Inferior parietal cortex (tissue), 1 donor: ENCODE measurements at regions not wholly inside any gene's neighbourhood (a gene's known extent, or its start where the extent isn't known, plus 50 kb on each side); places are given as distances from the start of the nearest gene placed in this dataset.

ENCODE experiments used
- DNase-seq: peaks from one replicate; pipeline ENCODE4 v3.0.0-alpha.2; 2016; ENCODE audit errors: extremely low spot score

DNA sequence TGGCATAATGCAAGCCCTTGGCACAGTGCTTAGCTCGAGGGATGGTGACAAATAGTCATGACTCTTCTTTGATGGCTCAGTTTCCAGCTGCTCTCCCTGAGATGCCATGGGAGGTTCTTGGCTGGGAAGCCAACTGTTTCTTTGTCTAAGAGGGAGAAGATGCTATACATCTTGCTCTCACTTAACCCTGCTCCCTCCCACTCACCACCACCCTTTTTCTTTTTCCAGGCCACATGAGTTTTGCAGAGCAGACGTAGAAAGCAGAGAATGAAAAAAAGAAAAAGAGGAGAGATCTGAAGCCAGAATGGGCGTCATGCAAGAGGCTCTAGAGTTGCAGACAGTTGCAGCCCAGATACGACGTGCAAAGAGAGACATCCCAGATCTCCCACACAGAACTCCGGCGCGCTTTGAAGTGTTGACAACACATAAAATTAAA lies 160.5 kb downstream of the FGF18 start:
- DNase-seq = peak; percentile 19

DNA sequence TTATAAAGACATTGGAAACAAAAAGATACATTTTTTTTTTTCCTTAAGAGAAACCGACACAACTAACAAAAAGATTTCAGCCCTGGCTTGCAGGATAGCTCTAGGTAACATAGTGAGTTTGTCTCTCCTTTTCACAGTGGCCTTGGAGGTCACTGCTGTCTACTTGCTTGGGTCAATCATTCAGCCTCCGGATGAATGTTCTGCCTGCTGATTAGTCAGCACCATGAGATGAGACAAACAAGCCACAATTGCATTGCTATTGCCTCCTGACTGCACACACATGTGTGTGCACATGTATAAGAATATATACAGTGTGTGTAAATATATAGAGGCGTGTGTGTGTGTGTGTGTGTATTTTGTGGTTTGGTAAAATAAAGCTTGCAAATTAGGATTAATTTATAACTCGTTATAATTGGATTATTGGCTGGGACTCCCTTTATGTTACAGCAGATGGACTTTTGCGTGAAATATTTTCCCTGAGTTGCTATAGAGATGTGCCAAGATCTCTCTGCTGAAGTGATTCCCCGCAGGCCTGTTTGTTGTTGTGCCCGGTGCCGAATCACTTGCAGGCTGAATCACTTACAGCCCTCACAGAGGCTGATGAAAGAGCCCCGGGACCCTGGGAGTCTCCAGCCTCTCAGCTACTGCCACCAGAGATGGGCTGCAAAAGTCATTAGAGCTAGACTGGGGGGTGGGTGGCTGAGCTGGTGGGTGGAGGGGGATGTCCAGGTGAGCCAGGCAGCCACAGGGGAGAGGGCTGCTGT lies 161.2 kb downstream of the FGF18 start:
- DNase-seq = peak; percentile 8

DNA sequence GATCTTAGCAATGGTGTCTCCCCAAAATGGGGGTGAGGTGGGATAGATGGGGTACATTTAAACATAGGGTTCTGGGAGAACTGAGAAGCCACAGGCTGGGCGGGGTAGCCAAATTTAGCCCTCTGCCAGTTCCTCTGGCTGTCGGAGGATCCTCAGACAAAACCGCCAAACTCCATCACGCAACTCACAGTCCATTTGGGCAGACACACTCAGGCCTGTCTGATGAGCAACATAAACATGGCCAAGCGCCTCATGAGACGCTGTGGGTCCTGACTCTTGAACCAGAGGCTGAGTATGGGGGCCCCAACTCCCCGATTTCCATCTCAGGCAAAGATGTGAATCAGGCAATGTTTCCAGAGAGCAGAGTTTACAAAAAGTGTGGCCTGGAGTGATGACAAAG lies 162.3 kb downstream of the FGF18 start:
- DNase-seq = no peak

- DNase-seq = no peak
Measured at GRCh38 chr5:171582849-171583248, 163.4 kb downstream of the FGF18 start.

GRCh38 chr5:171585981-171586380 lies 166.5 kb downstream of the FGF18 start:
- DNase-seq = no peak

GRCh38 chr5:171586436-171586835 lies 167.0 kb downstream of the FGF18 start:
- no peak for DNase-seq

- DNase-seq = no peak
Measured at GRCh38 chr5:171588046-171588445, 168.6 kb downstream of the FGF18 start.

- DNase-seq = no peak
Measured at GRCh38 chr5:171588790-171589189, 169.3 kb downstream of the FGF18 start.

GRCh38 chr5:171589461-171589860 lies 170.0 kb downstream of the FGF18 start:
- DNase-seq = no peak

- no peak for DNase-seq
Measured at GRCh38 chr5:171592076-171592475, 172.6 kb downstream of the FGF18 start.

DNA sequence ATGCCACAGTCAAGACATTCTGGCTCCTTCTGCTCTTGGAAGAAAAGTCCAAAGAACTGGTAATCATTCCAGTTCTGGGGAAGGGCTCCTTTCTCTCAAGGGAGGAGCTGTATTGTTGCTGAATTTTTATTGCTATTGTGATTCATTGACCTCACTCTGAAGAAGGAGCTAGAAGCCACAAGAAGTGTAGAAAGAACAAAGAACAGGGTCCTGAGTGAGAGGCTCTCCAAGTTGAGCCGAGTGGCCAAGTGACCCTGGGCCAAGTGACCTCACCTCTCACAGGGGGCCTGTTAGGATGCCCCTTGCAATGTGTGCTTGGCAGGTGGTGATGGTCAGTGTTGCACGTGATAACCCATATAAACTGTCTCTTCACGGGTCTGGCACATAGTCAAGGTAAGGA lies 173.3 kb downstream of the FGF18 start:
- DNase-seq = no peak

GRCh38 chr5:171593401-171593800 lies 174.0 kb downstream of the FGF18 start:
- no peak for DNase-seq

- no peak for DNase-seq
Measured at GRCh38 chr5:171593976-171594375, 174.5 kb downstream of the FGF18 start.

DNA sequence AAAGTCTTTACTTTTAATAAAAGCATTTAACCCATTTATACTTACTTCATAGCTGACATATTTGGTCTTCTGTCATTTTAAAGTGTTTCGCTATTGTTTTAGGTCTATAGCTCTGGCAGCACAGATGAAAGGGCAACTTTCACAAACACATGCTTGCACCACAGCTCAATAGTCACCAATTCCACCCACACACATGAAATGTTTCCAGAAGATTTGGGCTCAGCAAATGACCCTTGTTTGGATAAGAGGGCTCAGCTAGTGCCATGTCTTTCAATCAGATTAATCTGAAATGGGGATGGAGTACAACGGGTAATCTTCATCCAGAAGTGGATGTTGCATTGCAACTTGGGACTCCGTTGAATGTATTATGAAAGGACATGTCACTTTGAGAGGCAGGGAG lies 176.0 kb downstream of the FGF18 start:
- DNase-seq = no peak

- DNase-seq = no peak
Measured at GRCh38 chr5:171595801-171596231, 176.4 kb downstream of the FGF18 start.

DNA sequence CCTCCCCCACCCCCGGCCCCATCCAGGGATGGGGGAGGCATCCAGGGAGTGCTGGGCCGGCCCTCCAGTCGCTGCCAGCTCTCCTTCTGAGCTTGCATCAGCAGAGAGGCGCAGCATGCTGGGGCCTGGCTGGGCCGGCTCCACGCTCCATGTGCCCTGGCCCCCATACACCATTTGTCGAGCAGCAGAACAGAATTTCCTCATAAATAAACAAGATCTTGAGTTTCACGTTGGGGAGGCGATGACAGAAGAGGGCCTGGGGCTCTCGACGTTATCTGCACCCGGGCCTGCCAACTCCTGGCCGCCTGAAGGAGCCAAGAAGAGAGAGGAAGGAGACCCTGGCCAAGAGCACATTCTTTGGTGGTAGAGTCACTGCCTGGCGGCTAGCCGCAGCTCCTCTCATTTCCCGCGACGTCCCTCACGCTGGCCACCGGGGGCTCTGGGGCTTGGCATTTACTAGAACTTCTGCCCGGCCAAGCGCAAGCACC lies 177.0 kb downstream of the FGF18 start:
- DNase-seq = no peak

- no peak for DNase-seq
Measured at GRCh38 chr5:171597946-171598640, 178.6 kb downstream of the FGF18 start.

DNA sequence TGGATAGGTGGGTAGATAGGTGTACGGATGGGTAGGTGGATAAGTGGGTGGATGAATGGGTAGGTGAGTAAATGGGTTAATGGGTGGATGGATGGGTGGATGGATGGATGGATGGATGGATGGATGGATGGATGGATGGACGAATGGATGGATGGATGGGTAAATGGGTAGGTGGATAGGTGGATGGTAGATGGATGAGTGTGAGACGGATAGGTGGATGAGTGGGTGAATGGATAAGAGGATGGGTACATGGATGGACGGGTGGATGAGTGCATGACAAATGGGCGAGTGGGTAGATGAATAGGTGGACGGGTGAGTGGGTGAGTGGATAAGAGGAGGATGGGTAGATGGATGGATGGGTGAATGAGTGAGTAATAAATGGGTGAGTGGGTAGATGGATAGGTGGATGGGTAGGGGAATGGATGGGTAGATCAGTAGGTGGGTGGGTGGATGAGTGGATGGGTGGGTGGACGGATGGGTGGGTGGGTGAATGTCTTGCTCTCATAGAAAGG lies 179.2 kb downstream of the FGF18 start:
- DNase-seq = no peak

DNA sequence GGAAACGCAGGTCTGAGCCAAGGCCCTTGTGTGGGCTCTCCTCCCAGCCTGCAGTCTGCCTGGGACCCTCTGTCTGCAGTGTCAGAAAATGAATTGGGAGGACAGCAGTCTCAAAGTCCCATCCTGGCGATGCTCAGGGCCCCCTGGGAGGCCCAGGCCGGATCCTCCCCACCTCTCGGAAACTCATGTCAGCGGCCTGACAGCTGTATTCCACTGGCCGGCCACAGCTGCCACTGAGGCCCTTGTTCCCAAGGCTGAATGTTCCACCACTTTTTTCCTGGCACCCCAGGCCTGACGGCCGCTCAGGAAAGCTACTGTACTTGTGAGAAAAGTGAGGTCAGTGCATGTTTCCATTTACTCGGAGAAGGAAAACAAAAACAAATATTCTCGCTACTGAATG lies 180.0 kb downstream of the FGF18 start:
- DNase-seq = no peak

GRCh38 chr5:171599957-171600612 lies 180.6 kb downstream of the FGF18 start:
- DNase-seq = no peak

- no peak for DNase-seq
Measured at GRCh38 chr5:171600741-171601265, 181.4 kb downstream of the FGF18 start.

- DNase-seq = no peak
Measured at GRCh38 chr5:171601266-171601881, 181.9 kb downstream of the FGF18 start.
